Erythroblast (primary cell): ENCODE measurements at regions not wholly inside any gene's neighbourhood (a gene's known extent, or its start where the extent isn't known, plus 50 kb on each side); places are given as distances from the start of the nearest gene placed in this dataset.
"Not testable (repeated sequence)": the region's sequence is repeated elsewhere in the genome, so short reads cannot be mapped to it uniquely, and the experiment has no call there.

Experiments used
- GATA1 ChIP-seq: IDR thresholded peaks from 2 replicates; pipeline ENCODE4 v1.6.1; 2011; ENCODE audit warnings: low read depth, mild to moderate bottlenecking, control low read depth, low read length, moderate library complexity
- POLR2A ChIP-seq: IDR thresholded peaks from 2 replicates; pipeline ENCODE4 v1.6.1; 2011; ENCODE audit warnings: mild to moderate bottlenecking, low read length

GRCh38 chr10:33771856-33772255, 437.4 kb upstream of the NRP1 start:
- not testable (repeated sequence) for TF ChIP-seq POLR2A, GATA1
